Stomach (tissue), 4 donors: ENCODE measurements at regions not wholly inside any gene's neighbourhood (a gene's known extent, or its start where the extent isn't known, plus 50 kb on each side); places are given as distances from the start of the nearest gene placed in this dataset.

Experiments used
- CTCF ChIP-seq, 7 experiments: fragments of 450-650 bp in 4 of 7; fragments of 200-600 bp in 3 of 7; sonication (generic) in 3 of 7; IDR thresholded peaks; one replicate each; pipeline ENCODE4 v1.5.1; 2016 to 2019; ENCODE audit warnings: antibody characterized with exemption in 7 of 7, control low read depth in 2 of 7, mild to moderate bottlenecking in 1 of 7
- POLR2AphosphoS5 ChIP-seq, 3 donors: sonication (generic); formaldehyde crosslinking; IDR thresholded peaks; one replicate each; pipeline ENCODE4 v1.6.1; 2016; ENCODE audit warnings: antibody characterized with exemption in 3 of 3

DNA sequence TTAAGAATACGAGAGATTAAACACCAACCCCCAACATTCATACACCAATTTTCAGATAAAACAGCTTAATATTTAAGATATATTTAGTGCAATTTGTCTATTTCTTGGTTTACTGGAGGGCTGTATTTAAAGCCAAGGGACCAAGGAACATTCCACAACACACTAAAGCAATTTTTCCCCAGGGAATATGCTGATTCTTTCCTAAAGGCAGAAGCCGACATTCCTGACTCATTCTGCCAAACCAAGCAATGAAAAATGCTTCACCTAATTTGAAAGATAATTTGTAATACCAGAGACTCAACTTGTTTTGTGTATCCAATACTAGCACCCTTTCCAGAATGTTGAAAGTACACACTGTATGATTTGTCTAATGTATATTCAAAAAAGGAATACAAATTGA lies 1267.6 kb upstream of the PIK3C3 start:
- TF ChIP-seq CTCF (IDR thresholded peaks at IDR 0.05), result no peak
- TF ChIP-seq POLR2AphosphoS5 (IDR thresholded peaks at IDR 0.05), result no peak
